NCI-H345 (cell line): ENCODE measurements at regions not wholly inside any gene's neighbourhood (a gene's known extent, or its start where the extent isn't known, plus 50 kb on each side); places are given as distances from the start of the nearest gene placed in this dataset.
"Not testable (repeated sequence)": the region's sequence is repeated elsewhere in the genome, so short reads cannot be mapped to it uniquely, and the experiment has no call there.

ENCODE experiments used
- DNase-seq: peaks from one replicate; lab custom pipeline; 2025; lab: John Stamatoyannopoulos, UW

DNA sequence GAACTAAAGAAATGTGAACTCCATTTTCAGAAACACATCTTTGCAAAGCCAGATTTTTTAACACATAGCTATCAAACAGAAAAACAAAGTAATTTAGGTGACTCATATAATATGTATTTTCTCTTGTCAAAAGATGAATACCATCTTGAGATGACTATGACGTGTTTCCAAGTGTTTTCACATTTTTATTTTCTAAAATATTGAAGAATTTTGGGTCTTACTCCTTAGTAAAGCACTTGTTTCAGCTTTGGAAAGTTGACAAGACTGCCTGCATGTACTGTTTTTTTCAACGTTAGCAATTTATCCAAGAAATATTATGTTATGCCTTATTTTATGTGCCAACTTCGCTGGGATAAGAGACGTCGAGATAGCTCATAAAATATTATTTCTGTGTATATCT, 733.9 kb upstream of the EPHA5 start:
- DNase-seq: no peak

- no peak for DNase-seq
Measured at GRCh38 chr4:66376921-66377320, 706.6 kb upstream of the EPHA5 start.

DNA sequence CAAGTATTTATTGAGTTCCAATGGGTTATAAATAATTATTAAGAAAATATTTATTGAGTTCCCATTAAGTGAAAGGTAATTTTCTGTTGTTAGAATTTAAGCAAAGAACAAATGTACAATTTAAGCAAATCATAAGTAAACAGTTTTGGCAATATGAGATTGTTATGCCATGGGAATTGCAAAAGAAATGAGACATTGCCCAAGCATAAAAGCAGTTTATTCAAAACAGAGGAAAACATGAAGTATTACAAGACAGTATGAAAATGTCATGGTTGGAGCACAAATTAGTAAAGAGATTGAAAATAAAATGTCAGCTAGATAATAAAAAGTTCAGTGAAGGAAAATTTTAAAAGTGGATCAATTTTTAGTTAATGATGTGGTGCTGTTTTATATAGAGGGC, 706.1 kb upstream of the EPHA5 start:
- no peak for DNase-seq

DNA sequence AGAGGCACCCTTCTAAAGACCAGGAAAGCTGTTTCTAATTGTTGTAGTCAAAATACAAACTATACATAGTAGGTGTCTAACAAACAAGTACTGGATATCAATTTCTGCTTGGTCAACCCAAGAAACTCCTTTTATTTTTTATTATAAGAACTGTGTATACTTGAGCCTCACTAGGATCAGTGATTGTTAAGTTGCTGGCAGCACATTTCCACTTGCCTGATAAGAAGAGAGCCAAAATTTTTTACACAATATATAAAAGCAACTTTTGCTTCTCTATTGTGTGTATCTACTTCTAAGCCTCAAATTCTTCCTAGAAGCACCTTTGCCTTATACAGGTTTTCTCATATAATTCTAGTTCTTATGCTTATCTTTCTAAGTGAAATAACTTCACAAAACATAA, 703.0 kb upstream of the EPHA5 start:
- no peak for DNase-seq

- DNase-seq: no peak
Measured at GRCh38 chr4:66372706-66373105, 702.4 kb upstream of the EPHA5 start.

DNA sequence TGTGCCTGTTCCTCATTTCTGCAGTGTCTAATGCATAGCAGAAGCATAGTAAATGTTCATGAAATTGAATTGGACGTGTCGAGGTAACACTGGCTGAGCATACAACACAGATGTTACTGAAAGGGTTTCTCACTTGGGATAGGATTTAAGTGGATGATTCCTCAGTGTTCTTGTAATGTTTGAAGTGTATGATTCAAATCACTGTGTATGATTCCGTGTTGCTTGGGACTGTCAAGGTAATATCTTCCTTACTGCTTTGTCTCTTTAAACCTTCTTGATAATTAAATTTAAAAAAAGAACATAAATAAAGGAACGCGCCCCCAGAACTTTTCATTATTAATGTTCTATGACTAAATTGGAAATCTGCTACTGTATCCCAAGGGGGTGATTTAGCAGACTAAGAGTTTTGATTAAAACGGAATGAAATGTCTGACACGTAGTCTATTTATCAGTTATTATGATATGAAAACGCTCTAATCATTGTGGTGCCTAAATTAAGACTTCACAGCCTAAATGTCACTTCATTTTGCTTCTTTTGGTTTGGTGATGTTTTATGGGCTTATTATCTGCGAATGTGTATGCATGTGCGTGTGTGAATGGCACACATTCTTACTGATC, 696.9 kb upstream of the EPHA5 start:
- DNase-seq: no peak

- not testable (repeated sequence) for DNase-seq
Measured at GRCh38 chr4:66360395-66360794, 690.1 kb upstream of the EPHA5 start.

DNA sequence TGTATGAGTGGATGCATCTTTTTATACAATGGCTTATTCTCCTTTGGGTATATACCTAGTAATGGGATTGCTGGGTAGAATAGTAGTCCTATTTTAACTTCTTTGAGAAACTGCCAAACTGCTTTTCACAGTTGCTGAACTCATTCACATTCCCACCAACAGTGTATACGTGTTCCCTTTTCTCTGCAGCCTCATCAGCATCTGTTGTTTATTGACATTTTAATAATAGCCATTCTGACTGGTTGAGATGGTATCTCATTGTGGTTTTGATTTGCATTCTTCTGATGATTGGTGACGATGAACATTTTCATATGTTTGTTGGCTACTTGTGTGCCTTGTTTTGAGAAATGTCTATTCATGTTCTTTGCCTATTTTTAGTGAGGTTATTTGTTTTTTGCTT, 687.0 kb upstream of the EPHA5 start:
- no peak for DNase-seq

- no peak for DNase-seq
Measured at GRCh38 chr4:66355328-66355727, 685.0 kb upstream of the EPHA5 start.

DNA sequence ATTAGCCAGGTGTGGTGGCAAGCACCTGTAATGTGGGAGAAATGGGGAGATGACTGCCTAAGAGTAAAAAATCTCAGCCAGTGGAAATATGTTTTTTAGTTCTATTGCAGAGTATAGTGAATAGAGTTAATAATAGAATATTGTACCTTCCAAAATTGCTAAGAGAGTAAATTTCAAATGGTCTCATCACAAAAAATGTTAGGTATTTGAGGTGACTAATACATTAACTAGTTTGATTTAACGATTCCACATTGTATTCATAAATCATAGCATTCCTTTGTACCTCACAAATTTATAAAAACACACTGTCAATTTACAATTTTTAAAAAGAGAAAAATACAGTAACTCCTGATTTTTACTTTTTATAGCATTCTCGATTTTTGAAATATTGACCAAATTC, 681.5 kb upstream of the EPHA5 start:
- no peak for DNase-seq

GRCh38 chr4:66340286-66340893, 670.1 kb upstream of the EPHA5 start:
- DNase-seq: no peak

DNA sequence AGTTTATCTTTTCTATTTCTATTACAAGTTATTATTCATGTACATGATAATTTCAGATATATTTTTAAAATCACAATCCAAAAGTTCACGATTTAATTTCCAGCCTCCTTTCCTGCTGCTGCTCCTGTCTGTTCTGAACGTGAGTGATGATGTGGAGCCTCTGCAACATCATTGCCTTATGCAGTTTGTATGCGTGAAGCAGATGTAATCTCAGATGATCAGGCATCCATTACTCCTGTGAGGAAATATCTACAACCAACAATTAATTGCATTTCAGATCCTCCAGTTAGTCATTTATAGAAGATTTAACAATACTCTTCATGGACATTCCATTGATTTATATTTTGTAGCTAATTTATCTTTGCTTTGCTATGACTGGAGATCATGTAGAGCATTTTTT, 668.7 kb upstream of the EPHA5 start:
- no peak for DNase-seq

- DNase-seq: no peak
Measured at GRCh38 chr4:66331761-66332160, 661.5 kb upstream of the EPHA5 start.

DNA sequence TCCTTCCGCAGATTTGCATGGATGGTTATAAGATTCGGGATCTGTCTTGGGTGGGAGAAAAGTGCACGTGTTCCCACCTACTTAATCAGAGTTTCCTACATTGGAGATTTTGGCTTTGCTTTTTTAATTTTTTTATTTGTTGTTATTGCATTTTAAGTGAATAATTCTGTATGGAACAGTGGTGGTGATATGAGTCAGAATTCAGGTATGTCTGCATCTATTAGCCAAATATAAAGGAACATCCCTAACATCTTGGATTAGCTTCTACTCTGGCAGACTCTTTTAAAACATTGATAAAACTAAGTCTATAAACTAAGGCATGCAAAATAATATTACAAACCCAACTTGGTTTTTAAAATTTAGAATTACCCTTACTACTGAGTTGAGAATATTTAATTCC, 659.8 kb upstream of the EPHA5 start:
- DNase-seq: no peak

DNA sequence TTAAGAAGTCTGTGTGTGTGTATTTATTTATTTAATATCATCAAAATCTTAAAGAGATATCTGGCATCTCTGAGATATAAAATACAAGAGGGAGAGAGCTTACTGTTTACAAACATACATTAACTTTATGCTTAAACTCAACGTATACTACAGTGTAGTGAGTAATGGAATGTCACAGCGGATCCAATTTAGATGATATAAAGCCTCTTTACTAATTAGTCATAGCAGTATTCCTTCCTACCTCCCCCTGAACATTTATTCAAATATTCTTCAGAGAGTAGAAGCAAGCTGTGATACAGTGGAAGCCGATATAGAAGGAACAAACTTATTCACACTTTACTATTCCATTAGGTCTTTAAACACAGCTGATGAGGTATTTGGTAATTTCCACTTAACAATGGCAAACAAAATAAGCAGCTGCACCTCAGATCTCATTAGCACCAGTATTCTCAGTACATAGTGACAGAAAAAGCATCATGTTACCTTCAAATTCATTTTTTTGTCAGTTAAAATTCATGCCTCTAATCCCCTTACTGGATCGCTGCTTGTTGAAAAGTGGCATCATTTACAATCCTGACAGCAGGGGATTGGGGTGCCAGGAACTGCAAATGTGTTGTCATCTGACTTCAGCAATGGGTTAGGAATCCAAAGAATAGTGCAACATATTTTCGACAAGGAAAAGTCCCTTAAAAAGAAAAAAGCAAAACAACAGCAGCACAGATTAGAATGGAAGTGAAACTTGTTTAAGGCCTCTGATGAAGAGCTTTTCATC, 658.7 kb upstream of the EPHA5 start:
- DNase-seq: no peak

DNA sequence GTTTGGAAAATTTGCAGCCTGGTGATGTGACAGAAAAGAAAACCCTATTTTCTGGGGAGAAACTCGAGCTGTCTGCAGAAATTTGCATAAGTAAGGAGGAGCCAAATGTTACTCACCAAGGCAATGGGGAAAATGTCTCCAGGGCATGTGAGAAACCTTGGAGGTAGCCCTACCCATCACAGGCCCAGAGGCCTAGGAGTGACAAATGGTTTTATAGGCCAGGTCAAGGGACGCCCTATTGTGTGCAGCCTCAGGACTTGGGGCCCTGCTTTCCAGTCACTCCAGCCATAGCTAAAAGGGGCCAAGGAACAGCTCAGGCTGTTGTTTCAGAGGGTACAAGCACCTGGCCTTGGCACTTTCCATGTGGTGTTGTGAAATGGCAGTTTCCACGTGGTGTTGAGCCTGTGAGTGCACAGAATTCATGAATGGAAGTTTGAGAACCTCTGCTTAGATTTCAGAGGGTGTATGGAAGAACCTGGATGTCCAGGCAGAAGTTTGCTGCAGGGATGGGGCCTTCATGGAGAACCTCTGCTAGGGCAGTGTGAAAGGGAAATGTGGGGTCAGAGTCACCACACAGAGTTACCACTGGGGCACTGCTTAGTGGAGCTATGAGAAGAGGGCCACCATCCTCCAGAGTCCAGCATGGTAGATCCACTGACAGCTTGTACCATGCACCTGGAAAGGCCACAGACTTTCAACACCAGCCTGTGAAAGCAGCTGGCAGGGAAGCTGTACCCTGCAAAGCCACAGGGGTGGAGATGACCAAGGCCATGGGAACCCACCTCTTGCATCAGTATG, 637.6 kb upstream of the EPHA5 start:
- no peak for DNase-seq

DNA sequence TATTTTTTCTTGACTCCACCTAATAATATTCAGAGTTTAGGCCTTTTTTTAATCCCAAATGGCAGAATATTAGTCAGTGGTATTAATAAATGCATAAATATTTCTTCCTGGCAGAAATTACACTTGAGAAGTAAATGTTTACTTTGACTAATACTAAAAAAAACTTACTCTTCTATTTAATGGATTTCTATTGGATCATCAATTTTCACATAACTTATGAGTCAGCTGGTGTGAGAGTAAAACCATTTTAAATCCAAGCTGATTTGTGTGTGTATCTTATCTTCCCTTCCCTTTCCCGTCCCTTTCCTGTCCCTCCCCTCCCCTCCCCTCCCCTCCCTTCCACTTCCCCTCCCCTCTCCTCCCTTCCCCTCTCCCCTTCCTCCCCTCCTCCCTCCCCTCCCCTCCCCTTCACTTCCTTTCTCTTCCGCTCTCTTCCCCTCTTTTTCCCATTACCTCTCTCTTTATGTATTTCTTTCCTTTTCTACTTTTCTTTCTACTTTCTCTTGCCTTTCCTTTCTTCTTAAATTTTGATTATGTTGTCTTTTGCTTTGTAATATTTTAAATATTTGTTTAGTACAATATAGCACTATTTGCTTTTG, 630.1 kb upstream of the EPHA5 start:
- DNase-seq: no peak

GRCh38 chr4:66298569-66298968, 628.3 kb upstream of the EPHA5 start:
- no peak for DNase-seq

GRCh38 chr4:66297703-66298102, 627.4 kb upstream of the EPHA5 start:
- DNase-seq: no peak

- DNase-seq: no peak
Measured at GRCh38 chr4:66294638-66295037, 624.3 kb upstream of the EPHA5 start.

GRCh38 chr4:66284991-66285451, 614.7 kb upstream of the EPHA5 start:
- DNase-seq: no peak

DNA sequence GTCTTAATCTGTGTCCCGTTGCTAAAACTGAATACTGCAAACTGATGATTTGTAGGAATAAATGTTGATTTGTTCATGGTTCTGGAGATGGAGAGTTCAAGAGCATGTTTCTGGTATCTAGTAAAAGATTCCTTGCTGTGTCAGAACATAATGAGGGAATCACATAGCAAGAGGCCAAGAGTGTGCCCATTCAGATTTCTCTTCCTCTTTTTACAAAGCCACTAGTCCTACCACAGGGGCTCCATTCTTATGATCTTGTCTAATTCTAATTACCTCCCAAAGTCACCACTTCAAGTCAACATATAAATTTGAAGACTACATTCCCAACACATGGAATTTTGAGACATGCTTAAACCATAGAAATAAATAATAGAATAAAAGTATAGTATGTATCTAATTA, 608.8 kb upstream of the EPHA5 start:
- DNase-seq: no peak
